GM12878 (cell line): ENCODE measurements at regions not wholly inside any gene's neighbourhood (a gene's known extent, or its start where the extent isn't known, plus 50 kb on each side); places are given as distances from the start of the nearest gene placed in this dataset.

Experiments
- ATAC-seq: fragments of 200-7000 bp; cut with Tn5 transposase; 3 replicates; pipeline ENCODE4 v1.9.1; 2020; ENCODE audit warnings: mild to moderate bottlenecking, moderate library complexity
- BruUV-seq: library from RNA; stranded (reverse); fragments of 400-500 nt; replicated peaks from 2 replicates; lab custom pipeline; 2021; lab: Mats Ljungman, UMichigan
- CTCF ChIA-PET: fragments of 300-600 bp; sonication (Branson Sonifier 250); formaldehyde crosslinking; extraction: SDS; loops from one replicate; lab custom pipeline; 2021; ENCODE audit warnings: inconsistent platforms; lab: Yijun Ruan, JAX
- POLR2A ChIA-PET: fragments of 350-600 bp; formaldehyde crosslinking; extraction: SDS; loops from one replicate; lab custom pipeline; 2021; ENCODE audit warnings: inconsistent platforms; lab: Charles Lee
- RAD21 ChIA-PET: fragments of 300-600 bp; sonication (Branson Sonifier 250); formaldehyde crosslinking; loops from one replicate; lab custom pipeline; 2023; ENCODE audit warnings: antibody characterized with exemption; ENCODE audit not compliant: unreplicated experiment; lab: Charles Lee
- SMC1A ChIA-PET: fragments of 300-600 bp; sonication (Branson Sonifier 250); formaldehyde crosslinking; loops from one replicate; lab custom pipeline; 2023; ENCODE audit not compliant: unreplicated experiment, uncharacterized antibody; lab: Charles Lee
- DNase-seq: peaks from one replicate; pipeline ENCODE4 v3.0.0-alpha.2; 2011; ENCODE audit warnings: low read depth, low spot score
- FAIRE-seq: peaks from 3 replicates; lab custom pipeline; 2011; peaks lifted over from hg19 to GRCh38; lab: Jason Lieb, UNC
- H2AFZ ChIP-seq: 2 replicates; pipeline ENCODE4 v1.6.0; 2011; ENCODE audit warnings: low read depth, low read length, control low read depth; ENCODE audit not compliant: control insufficient read depth
- H3K27ac ChIP-seq: 2 replicates; pipeline ENCODE4 v1.5.1; 2011; ENCODE audit warnings: control low read depth; ENCODE audit not compliant: control insufficient read depth, insufficient read depth
- H3K27me3 ChIP-seq, 2 experiments: replicated peaks in 1 of 2; 2 replicates each; pipeline versions ENCODE4 v1.6.0 to v1.6.1; 2011; ENCODE audit warnings: low read length in 1 of 2; ENCODE audit not compliant: control insufficient read depth in 2 of 2, insufficient read depth in 2 of 2
- H3K36me3 ChIP-seq, 2 experiments: 2 replicates each; pipeline ENCODE4 v1.5.1; 2011; ENCODE audit warnings: low read length in 1 of 2; ENCODE audit not compliant: control insufficient read depth in 2 of 2, insufficient read depth in 2 of 2
- H3K4me1 ChIP-seq: 2 replicates; pipeline ENCODE4 v1.6.1; 2011; ENCODE audit warnings: mild to moderate bottlenecking, low read length, moderate library complexity, mixed read lengths; ENCODE audit not compliant: control insufficient read depth, insufficient read depth
- H3K4me2 ChIP-seq: 2 replicates; pipeline ENCODE4 v1.6.0; 2011; ENCODE audit warnings: control low read depth; ENCODE audit not compliant: control insufficient read depth, insufficient read depth
- H3K4me3 ChIP-seq: fragments of 200-600 bp; sonication (generic); 2 replicates; pipeline ENCODE4 v1.5.1; 2016
- H3K79me2 ChIP-seq: 2 replicates; pipeline ENCODE4 v1.6.0; 2011; ENCODE audit warnings: low read length; ENCODE audit not compliant: control insufficient read depth, insufficient read depth
- H3K9ac ChIP-seq: 2 replicates; pipeline ENCODE4 v1.8.0; 2011; ENCODE audit warnings: low read length, control low read depth, mixed read lengths; ENCODE audit not compliant: control insufficient read depth, insufficient read depth
- H3K9me3 ChIP-seq: replicated peaks from 3 replicates; pipeline ENCODE4 v1.5.1; 2011; ENCODE audit warnings: mild to moderate bottlenecking, low read length; ENCODE audit not compliant: control insufficient read depth, insufficient read depth
- H4K20me1 ChIP-seq: 2 replicates; pipeline ENCODE4 v1.6.0; 2011; ENCODE audit not compliant: control insufficient read depth, insufficient read depth
- BMI1 ChIP-seq: fragments of 450-650 bp; IDR thresholded peaks from 2 replicates; pipeline ENCODE4 v1.6.1; 2016; ENCODE audit warnings: mild to moderate bottlenecking, moderate library complexity, borderline replicate concordance
- CREB1 ChIP-seq: IDR thresholded peaks from 2 replicates; pipeline ENCODE4 v1.6.1; 2012; ENCODE audit warnings: low read depth, mild to moderate bottlenecking, inconsistent platforms
- EP300 ChIP-seq, 2 experiments: fragments of 150-350 bp in 1 of 2; IDR thresholded peaks; 2 replicates each; pipeline ENCODE4 v1.6.1; 2011 to 2012; ENCODE audit warnings: low read depth in 2 of 2, low read length in 2 of 2, borderline replicate concordance in 1 of 2, improper control_type of control experiment in 1 of 2, inconsistent platforms in 1 of 2; ENCODE audit not compliant: control insufficient read depth in 1 of 2
- FOXM1 ChIP-seq: IDR thresholded peaks from 2 replicates; pipeline ENCODE4 v1.6.1; 2012; ENCODE audit warnings: low read depth, mild to moderate bottlenecking, inconsistent platforms, low read length, moderate library complexity
- HCFC1 ChIP-seq: fragments of 150-350 bp; IDR thresholded peaks from 2 replicates; pipeline ENCODE4 v1.6.1; 2014; ENCODE audit warnings: low read length
- IRF4 ChIP-seq: IDR thresholded peaks from 2 replicates; pipeline ENCODE4 v1.6.1; 2011; ENCODE audit warnings: low read depth, low read length
- KAT2A ChIP-seq: conservative IDR thresholded peaks from 2 replicates; pipeline ENCODE4 v1.6.1; 2011; ENCODE audit warnings: low read depth, low read length; ENCODE audit not compliant: control insufficient read depth
- LARP7 ChIP-seq: fragments of 450-650 bp; IDR thresholded peaks from 2 replicates; pipeline ENCODE4 v1.6.1; 2017; ENCODE audit warnings: mild to moderate bottlenecking
- NFYA ChIP-seq: IDR thresholded peaks from 2 replicates; pipeline ENCODE4 v1.6.1; 2011; ENCODE audit warnings: low read depth, mild to moderate bottlenecking, low read length, improper control_type of control experiment, borderline replicate concordance
- RFX5 ChIP-seq: IDR thresholded peaks from 2 replicates; pipeline ENCODE4 v1.6.1; 2011; ENCODE audit warnings: low read depth, low read length, improper control_type of control experiment
- SIX5 ChIP-seq: IDR thresholded peaks from 2 replicates; pipeline ENCODE4 v1.6.1; 2011; ENCODE audit warnings: mild to moderate bottlenecking, low read depth, low read length, moderate library complexity; ENCODE audit not compliant: severe bottlenecking
- SKIL ChIP-seq: fragments of 450-650 bp; IDR thresholded peaks from 2 replicates; pipeline ENCODE4 v1.6.1; 2017; ENCODE audit warnings: mild to moderate bottlenecking, low read depth, inconsistent platforms; ENCODE audit not compliant: poor library complexity, severe bottlenecking
- SMARCA5 ChIP-seq: fragments of 450-650 bp; IDR thresholded peaks from 2 replicates; pipeline ENCODE4 v1.6.1; 2017; ENCODE audit warnings: mild to moderate bottlenecking
- STAT1 ChIP-seq: fragments of 450-650 bp; conservative IDR thresholded peaks from 2 replicates; pipeline ENCODE4 v1.6.1; 2014; ENCODE audit warnings: antibody characterized with exemption, mild to moderate bottlenecking
- SUPT20H ChIP-seq: IDR thresholded peaks from 2 replicates; pipeline ENCODE4 v1.6.1; 2011; ENCODE audit warnings: low read depth, mild to moderate bottlenecking, low read length, moderate library complexity, borderline replicate concordance; ENCODE audit not compliant: control insufficient read depth
- TCF3 ChIP-seq: IDR thresholded peaks from 2 replicates; pipeline ENCODE4 v1.6.1; 2012; ENCODE audit warnings: low read depth, mild to moderate bottlenecking, low read length, borderline replicate concordance; ENCODE audit not compliant: insufficient read depth
- ZNF207 ChIP-seq: fragments of 450-650 bp; IDR thresholded peaks from 2 replicates; pipeline ENCODE4 v1.6.1; 2014; ENCODE audit warnings: antibody characterized with exemption, mild to moderate bottlenecking, borderline replicate concordance
- ZNF217 ChIP-seq: fragments of 450-650 bp; IDR thresholded peaks from 2 replicates; pipeline ENCODE4 v1.6.1; 2017; ENCODE audit warnings: antibody characterized with exemption, mild to moderate bottlenecking
- WGBS: methylation state at CpG from one replicate; pipeline ENCODE4 v1.1.6; 2016; ENCODE audit warnings: low lambda C conversion rate; ENCODE audit not compliant: insufficient replicate concordance, insufficient coverage; ENCODE audit errors: missing lambda C conversion rate; 5-methylcytosine and 5-hydroxymethylcytosine counted together
- in situ Hi-C: fragments of 300-500 bp; cut with MboI; formaldehyde crosslinking; loops from 9 replicates; pipeline ENCODE4 v1.14.3; 2018; ENCODE audit warnings: mixed read lengths
- intact Hi-C: fragments of 100-400 bp; cut with micrococcal nuclease; formaldehyde crosslinking; loops from one replicate; pipeline ENCODE4 v1.14.2; 2022; ENCODE audit not compliant: unreplicated experiment
- TF ChIP-seq, protein P1 (sequence below): IDR thresholded peaks from 2 replicates; pipeline ENCODE4 v1.6.1; 2011; ENCODE audit warnings: mild to moderate bottlenecking, low read depth, low read length, moderate library complexity; ENCODE audit not compliant: insufficient replicate concordance

DNA sequence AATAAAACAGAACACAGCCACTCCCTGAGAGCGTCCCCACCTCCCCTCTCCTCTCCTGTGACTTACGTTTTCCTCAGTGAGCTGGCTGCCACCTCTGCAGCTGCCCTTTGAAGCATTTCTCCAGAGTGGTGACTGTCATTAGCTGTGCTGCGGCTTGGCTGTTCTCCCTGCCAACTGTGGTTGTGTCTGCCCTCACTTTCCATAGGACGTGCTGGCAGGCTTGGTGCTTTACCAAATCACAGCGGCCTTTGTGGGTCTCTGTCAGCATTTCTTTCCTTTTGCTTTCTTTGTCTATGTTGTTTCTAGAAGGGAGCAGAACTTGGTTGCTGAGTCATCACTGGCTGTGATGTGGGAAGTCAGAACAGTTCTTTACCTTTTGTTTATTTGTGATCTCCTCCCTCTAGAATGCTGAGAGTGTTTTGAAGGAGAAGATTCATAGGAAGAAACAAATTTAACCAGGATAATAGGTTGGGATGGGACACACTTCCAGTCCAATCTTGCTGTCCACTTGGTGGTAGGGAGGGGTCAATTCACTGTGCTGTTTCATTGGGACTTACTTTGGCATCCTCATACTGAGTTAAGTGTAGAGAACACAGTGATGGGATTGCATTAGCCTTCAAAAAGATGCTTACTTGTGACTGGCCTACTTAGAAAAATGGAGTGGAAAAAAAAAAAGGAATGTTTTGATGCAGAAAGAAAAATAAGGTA, 88.2 kb downstream of the TMX1 start (continued):
- TF ChIP-seq KAT2A (no peak), SMARCA5 (no peak), CREB1 (no peak), ZNF217 (no peak)

GRCh38 chr14:51328772-51329353, 88.8 kb downstream of the TMX1 start:
- Histone ChIP-seq H3K4me1 (no peaks in the 10 kb centered on the region), H3K79me2 (no peaks in the 10 kb centered on the region), H3K9me3 (no peaks in the 10 kb centered on the region), H4K20me1 (no peaks in the 10 kb centered on the region), H3K4me2 (no peak overlapping the region), H3K4me3 (no peak overlapping the region), H2AFZ (no peak overlapping the region), H3K27ac (no peak overlapping the region), H3K27me3 (peaks cover 1 to 3% of the 10 kb centered on the region in 2 experiments; a peak in 1 of 4 replicates), H3K36me3 (no peaks in the 10 kb centered on the region), H3K9ac (no peak overlapping the region)
- no TSS peak for BruUV-seq
- ChIA-PET RAD21 (no interaction called here), POLR2A (no interaction called here), SMC1A (no interaction called here), CTCF (no interaction called here)
- intact Hi-C loops: no loop called here
- no peak for ATAC-seq
- in situ Hi-C loops: no loop called here
- TF ChIP-seq SKIL: no peak
- no peak for TF ChIP-seq TCF3
- TF ChIP-seq SUPT20H: no peak
- TF ChIP-seq STAT1: no peak
- no peak for TF ChIP-seq FOXM1
- no peak for TF ChIP-seq LARP7
- TF ChIP-seq IRF4: no peak
- no peak for TF ChIP-seq BMI1
- no peak for TF ChIP-seq SIX5
- TF ChIP-seq, protein P1, sequence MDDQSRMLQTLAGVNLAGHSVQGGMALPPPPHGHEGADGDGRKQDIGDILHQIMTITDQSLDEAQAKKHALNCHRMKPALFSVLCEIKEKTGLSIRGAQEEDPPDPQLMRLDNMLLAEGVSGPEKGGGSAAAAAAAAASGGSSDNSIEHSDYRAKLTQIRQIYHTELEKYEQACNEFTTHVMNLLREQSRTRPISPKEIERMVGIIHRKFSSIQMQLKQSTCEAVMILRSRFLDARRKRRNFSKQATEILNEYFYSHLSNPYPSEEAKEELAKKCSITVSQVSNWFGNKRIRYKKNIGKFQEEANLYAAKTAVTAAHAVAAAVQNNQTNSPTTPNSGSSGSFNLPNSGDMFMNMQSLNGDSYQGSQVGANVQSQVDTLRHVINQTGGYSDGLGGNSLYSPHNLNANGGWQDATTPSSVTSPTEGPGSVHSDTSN: no peak
- no peak for TF ChIP-seq SMARCA5
- no peak for TF ChIP-seq EP300 (IDR thresholded peaks at IDR 0.05; ENCODE audit: borderline replicate concordance in 1 of 2, control insufficient read depth in 1 of 2, low read depth in 2 of 2, low read length in 2 of 2)
- no peak for TF ChIP-seq HCFC1
- no peak for TF ChIP-seq ZNF207
- TF ChIP-seq RFX5: no peak
- TF ChIP-seq NFYA: no peak
- no peak for FAIRE-seq
- WGBS: 39% methylated on average over 6 of the region's 6 CpGs
- DNase-seq: no peak
